ENCODE measurements at regions not wholly inside any gene's neighbourhood (a gene's known extent, or its start where the extent isn't known, plus 50 kb on each side); places are given as distances from the start of the nearest gene placed in this dataset.

GRCh38 chr15:69537901-69538300 is 85.3 kb downstream of the RPLP1 start:
- H3K4me1 ChIP-seq (ENCODE audit: control insufficient read depth in 2 of 2, insufficient read depth in 2 of 2, low read length in 2 of 2): peaks cover 0 to 4% of the 10 kb centered on the region in 2 donors
- no peaks in the 10 kb centered on the region for H3K36me3 ChIP-seq (ENCODE audit: control insufficient read depth in 2 of 2, insufficient read depth in 2 of 2, low read length in 2 of 2)
- no peak overlapping the region for H3K27ac ChIP-seq (ENCODE audit: low read depth in 2 of 2, low read length in 2 of 2)

GRCh38 chr15:69538379-69538778 is 85.8 kb downstream of the RPLP1 start:
- Histone ChIP-seq H3K9ac (ENCODE audit: low read depth in 1 of 2, low read length in 2 of 2) (no peak overlapping the region), H3K9me3 (ENCODE audit: control insufficient read depth in 2 of 2, low read length in 2 of 2) (no peaks in the 10 kb centered on the region), H3K4me3 (ENCODE audit: low read length in 2 of 2) (no peak overlapping the region), H3K36me3 (ENCODE audit: control insufficient read depth in 2 of 2, insufficient read depth in 2 of 2, low read length in 2 of 2) (no peaks in the 10 kb centered on the region), H3K4me1 (ENCODE audit: control insufficient read depth in 2 of 2, insufficient read depth in 2 of 2, low read length in 2 of 2) (peaks cover 0 to 4% of the 10 kb centered on the region in 2 donors), H3K27me3 (ENCODE audit: control insufficient read depth in 2 of 2, insufficient read depth in 2 of 2, low read length in 2 of 2) (no peaks in the 10 kb centered on the region), H3K27ac (ENCODE audit: low read depth in 2 of 2, low read length in 2 of 2) (no peak overlapping the region)

More at GRCh38 chr15:69537901-69538300, 85.3 kb downstream of the RPLP1 start:
- Histone ChIP-seq H3K9me3 (ENCODE audit: control insufficient read depth in 2 of 2, low read length in 2 of 2) (no peaks in the 10 kb centered on the region), H3K4me3 (ENCODE audit: low read length in 2 of 2) (no peak overlapping the region), H3K9ac (ENCODE audit: low read depth in 1 of 2, low read length in 2 of 2) (no peak overlapping the region), H3K27me3 (ENCODE audit: control insufficient read depth in 2 of 2, insufficient read depth in 2 of 2, low read length in 2 of 2) (no peaks in the 10 kb centered on the region)

- Histone ChIP-seq H3K4me3 (ENCODE audit: low read length in 2 of 2) (no peak overlapping the region), H3K27ac (ENCODE audit: low read depth in 2 of 2, low read length in 2 of 2) (no peak overlapping the region), H3K27me3 (ENCODE audit: control insufficient read depth in 2 of 2, insufficient read depth in 2 of 2, low read length in 2 of 2) (no peaks in the 10 kb centered on the region), H3K9ac (ENCODE audit: low read depth in 1 of 2, low read length in 2 of 2) (no peak overlapping the region), H3K9me3 (ENCODE audit: control insufficient read depth in 2 of 2, low read length in 2 of 2) (no peaks in the 10 kb centered on the region), H3K4me1 (ENCODE audit: control insufficient read depth in 2 of 2, insufficient read depth in 2 of 2, low read length in 2 of 2) (peaks cover 0 to 4% of the 10 kb centered on the region in 2 donors), H3K36me3 (ENCODE audit: control insufficient read depth in 2 of 2, insufficient read depth in 2 of 2, low read length in 2 of 2) (no peaks in the 10 kb centered on the region)
Measured at GRCh38 chr15:69539345-69539744, 86.7 kb downstream of the RPLP1 start.

- no peak overlapping the region for H3K4me3 ChIP-seq (ENCODE audit: low read length in 2 of 2)
- H3K9ac ChIP-seq (ENCODE audit: low read depth in 1 of 2, low read length in 2 of 2): no peak overlapping the region
- no peaks in the 10 kb centered on the region for H3K9me3 ChIP-seq (ENCODE audit: control insufficient read depth in 2 of 2, low read length in 2 of 2)
- H3K27me3 ChIP-seq (ENCODE audit: control insufficient read depth in 2 of 2, insufficient read depth in 2 of 2, low read length in 2 of 2): no peaks in the 10 kb centered on the region
- H3K4me1 ChIP-seq (ENCODE audit: control insufficient read depth in 2 of 2, insufficient read depth in 2 of 2, low read length in 2 of 2): peaks cover 0 to 4% of the 10 kb centered on the region in 2 donors
- H3K36me3 ChIP-seq (ENCODE audit: control insufficient read depth in 2 of 2, insufficient read depth in 2 of 2, low read length in 2 of 2): no peaks in the 10 kb centered on the region
- H3K27ac ChIP-seq (ENCODE audit: low read depth in 2 of 2, low read length in 2 of 2): no peak overlapping the region
Measured at GRCh38 chr15:69540622-69541021, 88.0 kb downstream of the RPLP1 start.

- Histone ChIP-seq H3K4me1 (ENCODE audit: control insufficient read depth in 2 of 2, insufficient read depth in 2 of 2, low read length in 2 of 2) (peaks cover 0 to under 1% of the 10 kb centered on the region in 2 donors), H3K9me3 (ENCODE audit: control insufficient read depth in 2 of 2, low read length in 2 of 2) (no peaks in the 10 kb centered on the region), H3K36me3 (ENCODE audit: control insufficient read depth in 2 of 2, insufficient read depth in 2 of 2, low read length in 2 of 2) (no peaks in the 10 kb centered on the region), H3K4me3 (ENCODE audit: low read length in 2 of 2) (no peak overlapping the region), H3K27ac (ENCODE audit: low read depth in 2 of 2, low read length in 2 of 2) (no peak overlapping the region), H3K27me3 (ENCODE audit: control insufficient read depth in 2 of 2, insufficient read depth in 2 of 2, low read length in 2 of 2) (no peaks in the 10 kb centered on the region), H3K9ac (ENCODE audit: low read depth in 1 of 2, low read length in 2 of 2) (no peak overlapping the region)
Measured at GRCh38 chr15:69542028-69542427, 89.4 kb downstream of the RPLP1 start.

- H3K27ac ChIP-seq (ENCODE audit: low read depth in 2 of 2, low read length in 2 of 2): no peak overlapping the region
- no peak overlapping the region for H3K4me3 ChIP-seq (ENCODE audit: low read length in 2 of 2)
- no peak overlapping the region for H3K9ac ChIP-seq (ENCODE audit: low read depth in 1 of 2, low read length in 2 of 2)
- H3K27me3 ChIP-seq (ENCODE audit: control insufficient read depth in 2 of 2, insufficient read depth in 2 of 2, low read length in 2 of 2): no peaks in the 10 kb centered on the region
- H3K36me3 ChIP-seq (ENCODE audit: control insufficient read depth in 2 of 2, insufficient read depth in 2 of 2, low read length in 2 of 2): no peaks in the 10 kb centered on the region
- no peaks in the 10 kb centered on the region for H3K4me1 ChIP-seq (ENCODE audit: control insufficient read depth in 2 of 2, insufficient read depth in 2 of 2, low read length in 2 of 2)
- no peaks in the 10 kb centered on the region for H3K9me3 ChIP-seq (ENCODE audit: control insufficient read depth in 2 of 2, low read length in 2 of 2)
Measured at GRCh38 chr15:69543681-69544364, 91.2 kb downstream of the RPLP1 start.

GRCh38 chr15:69544365-69545113 is 91.9 kb downstream of the RPLP1 start:
- Histone ChIP-seq H3K9ac (ENCODE audit: low read depth in 1 of 2, low read length in 2 of 2) (no peak overlapping the region), H3K9me3 (ENCODE audit: control insufficient read depth in 2 of 2, low read length in 2 of 2) (no peaks in the 10 kb centered on the region), H3K36me3 (ENCODE audit: control insufficient read depth in 2 of 2, insufficient read depth in 2 of 2, low read length in 2 of 2) (no peaks in the 10 kb centered on the region), H3K27ac (ENCODE audit: low read depth in 2 of 2, low read length in 2 of 2) (no peak overlapping the region), H3K27me3 (ENCODE audit: control insufficient read depth in 2 of 2, insufficient read depth in 2 of 2, low read length in 2 of 2) (no peaks in the 10 kb centered on the region), H3K4me3 (ENCODE audit: low read length in 2 of 2) (no peak overlapping the region), H3K4me1 (ENCODE audit: control insufficient read depth in 2 of 2, insufficient read depth in 2 of 2, low read length in 2 of 2) (no peaks in the 10 kb centered on the region)

- H3K27me3 ChIP-seq (ENCODE audit: control insufficient read depth in 2 of 2, insufficient read depth in 2 of 2, low read length in 2 of 2): no peaks in the 10 kb centered on the region
- no peak overlapping the region for H3K27ac ChIP-seq (ENCODE audit: low read depth in 2 of 2, low read length in 2 of 2)
- H3K4me1 ChIP-seq (ENCODE audit: control insufficient read depth in 2 of 2, insufficient read depth in 2 of 2, low read length in 2 of 2): no peaks in the 10 kb centered on the region
- H3K9me3 ChIP-seq (ENCODE audit: control insufficient read depth in 2 of 2, low read length in 2 of 2): peaks cover 0 to under 1% of the 10 kb centered on the region in 2 donors
- H3K36me3 ChIP-seq (ENCODE audit: control insufficient read depth in 2 of 2, insufficient read depth in 2 of 2, low read length in 2 of 2): no peaks in the 10 kb centered on the region
- no peak overlapping the region for H3K9ac ChIP-seq (ENCODE audit: low read depth in 1 of 2, low read length in 2 of 2)
- H3K4me3 ChIP-seq (ENCODE audit: low read length in 2 of 2): no peak overlapping the region
Measured at GRCh38 chr15:69546182-69546581, 93.6 kb downstream of the RPLP1 start.

GRCh38 chr15:69548395-69549180 is 96.0 kb downstream of the RPLP1 start:
- peaks cover 4 to 13% of the 10 kb centered on the region in 2 donors for H3K9me3 ChIP-seq (ENCODE audit: control insufficient read depth in 2 of 2, low read length in 2 of 2)
- H3K27me3 ChIP-seq (ENCODE audit: control insufficient read depth in 2 of 2, insufficient read depth in 2 of 2, low read length in 2 of 2): no peaks in the 10 kb centered on the region
- no peak overlapping the region for H3K27ac ChIP-seq (ENCODE audit: low read depth in 2 of 2, low read length in 2 of 2)
- H3K4me3 ChIP-seq (ENCODE audit: low read length in 2 of 2): no peak overlapping the region
- no peaks in the 10 kb centered on the region for H3K36me3 ChIP-seq (ENCODE audit: control insufficient read depth in 2 of 2, insufficient read depth in 2 of 2, low read length in 2 of 2)
- H3K9ac ChIP-seq (ENCODE audit: low read depth in 1 of 2, low read length in 2 of 2): no peak overlapping the region
- H3K4me1 ChIP-seq (ENCODE audit: control insufficient read depth in 2 of 2, insufficient read depth in 2 of 2, low read length in 2 of 2): peaks cover 2 to 3% of the 10 kb centered on the region in 2 donors

Measured in mucosa of rectum (tissue), 2 donors.